KMS-11 (cell line): ENCODE measurements at regions not wholly inside any gene's neighbourhood (a gene's known extent, or its start where the extent isn't known, plus 50 kb on each side); places are given as distances from the start of the nearest gene placed in this dataset.

Source experiments
- H2AFZ ChIP-seq: fragments of 200-600 bp; sonication (generic); 2 replicates; pipeline ENCODE4 v1.6.1; 2016; ENCODE audit warnings: antibody characterized with exemption, mixed run types, low read depth
- H3K27ac ChIP-seq: fragments of 200-600 bp; sonication (generic); 2 replicates; pipeline ENCODE4 v1.6.1; 2016; ENCODE audit warnings: mild to moderate bottlenecking, mixed run types
- H3K27me3 ChIP-seq: fragments of 200-600 bp; sonication (generic); 2 replicates; pipeline ENCODE4 v1.6.1; 2017; ENCODE audit warnings: mild to moderate bottlenecking, low read depth, mixed run types, moderate library complexity; ENCODE audit not compliant: insufficient read depth
- H3K36me3 ChIP-seq: fragments of 200-600 bp; sonication (generic); 2 replicates; pipeline ENCODE4 v1.6.1; 2017; ENCODE audit warnings: mild to moderate bottlenecking, mixed run types; ENCODE audit not compliant: insufficient read depth
- H3K4me1 ChIP-seq: fragments of 200-600 bp; sonication (generic); 2 replicates; pipeline ENCODE4 v1.6.1; 2016; ENCODE audit warnings: mild to moderate bottlenecking, low read depth, mixed run types; ENCODE audit not compliant: poor library complexity, severe bottlenecking
- H3K4me2 ChIP-seq: fragments of 200-600 bp; sonication (generic); 2 replicates; pipeline ENCODE4 v1.7.0; 2016; ENCODE audit warnings: mild to moderate bottlenecking, mixed run types
- H3K4me3 ChIP-seq: fragments of 200-600 bp; sonication (generic); IDR thresholded peaks from 2 replicates; pipeline ENCODE4 v1.6.1; 2017; ENCODE audit warnings: low read depth, low read length, mixed read lengths; ENCODE audit not compliant: insufficient read depth
- H3K79me2 ChIP-seq: fragments of 200-600 bp; sonication (generic); 2 replicates; pipeline ENCODE4 v1.6.1; 2016; ENCODE audit warnings: low read depth, mixed run types; ENCODE audit not compliant: insufficient read depth
- H3K9ac ChIP-seq: fragments of 200-600 bp; sonication (generic); 2 replicates; pipeline ENCODE4 v1.6.1; 2016; ENCODE audit warnings: mild to moderate bottlenecking, mixed run types
- H4K20me1 ChIP-seq: fragments of 200-600 bp; sonication (generic); 2 replicates; pipeline ENCODE4 v1.6.1; 2016; ENCODE audit warnings: mild to moderate bottlenecking, mixed run types; ENCODE audit not compliant: insufficient read depth
- CTCF ChIP-seq: fragments of 200-600 bp; sonication (generic); conservative IDR thresholded peaks from 2 replicates; pipeline ENCODE4 v1.6.1; 2017; ENCODE audit warnings: low read depth, mild to moderate bottlenecking, antibody characterized with exemption, low read length, moderate library complexity, mixed read lengths

- Histone ChIP-seq H3K4me2 (no peak overlapping the region), H3K36me3 (no peaks in the 10 kb centered on the region), H2AFZ (no peak overlapping the region), H3K9ac (no peak overlapping the region), H3K4me3 (no peak overlapping the region), H3K4me1 (no peaks in the 10 kb centered on the region), H3K27me3 (no peaks in the 10 kb centered on the region), H3K79me2 (no peaks in the 10 kb centered on the region), H4K20me1 (no peaks in the 10 kb centered on the region), H3K27ac (no peak overlapping the region)
- peak; percentile 82 for TF ChIP-seq CTCF
Observed at GRCh38 chr9:86434039-86434726, 80.0 kb upstream of the TUT7 start.

- H3K9ac ChIP-seq: no peak overlapping the region
- H3K36me3 ChIP-seq: no peaks in the 10 kb centered on the region
- TF ChIP-seq CTCF: no peak
- H2AFZ ChIP-seq: no peak overlapping the region
- no peaks in the 10 kb centered on the region for H4K20me1 ChIP-seq
- H3K79me2 ChIP-seq: no peaks in the 10 kb centered on the region
- H3K27ac ChIP-seq: no peak overlapping the region
- H3K27me3 ChIP-seq: no peaks in the 10 kb centered on the region
- no peaks in the 10 kb centered on the region for H3K4me1 ChIP-seq
- H3K4me3 ChIP-seq: no peak overlapping the region
- H3K4me2 ChIP-seq: no peak overlapping the region
Observed at GRCh38 chr9:86424251-86424891, 70.2 kb upstream of the TUT7 start.

- no peak overlapping the region for H3K4me3 ChIP-seq
- H4K20me1 ChIP-seq: no peaks in the 10 kb centered on the region
- no peaks in the 10 kb centered on the region for H3K79me2 ChIP-seq
- no peak overlapping the region for H2AFZ ChIP-seq
- H3K4me1 ChIP-seq: no peaks in the 10 kb centered on the region
- H3K36me3 ChIP-seq: no peaks in the 10 kb centered on the region
- no peak overlapping the region for H3K4me2 ChIP-seq
- H3K9ac ChIP-seq: no peak overlapping the region
- no peak overlapping the region for H3K27ac ChIP-seq
- H3K27me3 ChIP-seq: no peaks in the 10 kb centered on the region
- peak; percentile 86 for TF ChIP-seq CTCF
Observed at GRCh38 chr9:86413971-86414880, 60.0 kb upstream of the TUT7 start.

- no peak for TF ChIP-seq CTCF
- Histone ChIP-seq H4K20me1 (no peaks in the 10 kb centered on the region), H3K27me3 (no peaks in the 10 kb centered on the region), H3K27ac (no peak overlapping the region), H3K79me2 (no peaks in the 10 kb centered on the region), H3K4me3 (no peak overlapping the region), H3K4me1 (no peaks in the 10 kb centered on the region), H3K9ac (no peak overlapping the region), H3K4me2 (no peak overlapping the region), H3K36me3 (no peaks in the 10 kb centered on the region), H2AFZ (no peak overlapping the region)
Observed at GRCh38 chr9:86410281-86410680, 56.1 kb upstream of the TUT7 start.
